ENCODE measurements at regions not wholly inside any gene's neighbourhood (a gene's known extent, or its start where the extent isn't known, plus 50 kb on each side); places are given as distances from the start of the nearest gene placed in this dataset.
"Not testable (repeated sequence)": the region's sequence is repeated elsewhere in the genome, so short reads cannot be mapped to it uniquely, and the experiment has no call there.

DNA sequence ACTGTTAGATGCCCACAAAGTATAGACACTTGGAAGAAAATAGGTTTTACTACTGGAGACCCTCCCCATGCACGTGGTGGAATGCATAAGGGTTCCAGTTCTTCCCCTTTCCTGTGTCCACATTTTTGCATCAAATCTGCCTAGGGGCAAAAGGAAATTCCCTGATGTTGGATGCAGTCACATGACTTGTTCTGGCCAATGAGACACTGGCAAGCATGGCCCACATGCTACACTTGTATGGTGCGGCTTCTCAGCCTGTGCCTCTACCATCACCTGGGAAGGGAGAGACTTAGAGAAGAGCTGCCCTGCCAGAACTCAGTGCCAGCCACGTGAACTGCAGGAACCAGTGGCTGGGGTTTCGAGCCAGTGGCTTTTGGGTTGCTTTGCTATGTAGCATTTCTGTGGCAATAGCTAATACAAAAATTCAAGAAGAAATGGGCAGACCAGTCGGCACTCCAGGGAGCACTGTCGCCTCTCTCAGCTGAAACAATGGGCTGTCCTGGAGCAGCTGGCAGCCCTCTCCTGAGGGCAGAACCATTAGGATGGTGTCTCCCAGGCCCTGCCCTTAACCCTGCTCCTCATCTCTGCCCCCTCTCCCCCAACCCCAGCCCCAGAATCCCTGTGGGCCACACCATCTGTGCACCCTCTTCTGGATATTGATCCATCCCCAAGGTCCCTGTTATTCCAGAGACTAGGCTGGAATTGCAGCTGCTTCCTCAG lies 634.0 kb downstream of the UQCRFS1 start:
- H3K4me3 ChIP-seq (ENCODE audit: low read depth, low read length) = no peak overlapping the region

DNA sequence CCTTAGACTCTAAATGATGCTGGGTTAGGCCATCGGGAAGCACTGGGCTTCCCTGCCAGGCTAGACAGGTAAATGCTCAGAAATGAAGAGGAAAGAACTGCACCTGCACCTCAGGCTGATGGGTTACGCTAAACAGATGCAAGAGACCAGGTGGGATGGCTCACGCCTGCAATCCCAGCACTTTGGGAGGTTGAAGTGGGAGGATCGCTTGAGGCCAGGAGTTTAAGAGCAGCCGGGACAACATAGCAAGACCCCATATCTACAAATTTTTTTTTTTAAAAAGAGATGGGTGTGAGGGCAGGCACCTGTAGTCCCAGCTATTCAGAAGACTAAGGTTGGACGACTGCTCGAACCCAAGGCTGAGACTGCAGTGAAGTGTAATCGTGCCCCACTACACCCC lies 634.7 kb downstream of the UQCRFS1 start:
- H3K4me3 ChIP-seq (ENCODE audit: low read depth, low read length) = no peak overlapping the region

DNA sequence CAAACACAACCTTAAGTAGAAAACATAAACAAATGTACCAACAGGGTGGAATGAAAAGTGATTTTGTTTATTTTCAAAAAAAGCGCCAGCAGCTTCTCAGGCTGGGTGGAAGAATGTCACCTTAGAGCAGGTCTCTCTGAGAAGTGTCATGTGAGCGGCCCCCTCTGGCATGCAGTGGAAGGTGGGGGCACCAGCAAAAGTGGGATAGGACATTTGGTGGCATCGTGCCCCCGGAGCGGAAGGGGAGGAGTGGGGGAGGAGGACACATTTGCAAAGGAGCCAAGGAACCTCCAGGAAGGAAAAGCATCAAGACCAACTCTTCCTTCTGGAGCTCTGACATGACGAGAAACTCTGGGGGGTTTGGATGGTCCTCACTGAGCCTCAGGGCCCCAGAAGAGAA lies 635.3 kb downstream of the UQCRFS1 start:
- H3K4me3 ChIP-seq (ENCODE audit: low read depth, low read length) = no peak overlapping the region

DNA sequence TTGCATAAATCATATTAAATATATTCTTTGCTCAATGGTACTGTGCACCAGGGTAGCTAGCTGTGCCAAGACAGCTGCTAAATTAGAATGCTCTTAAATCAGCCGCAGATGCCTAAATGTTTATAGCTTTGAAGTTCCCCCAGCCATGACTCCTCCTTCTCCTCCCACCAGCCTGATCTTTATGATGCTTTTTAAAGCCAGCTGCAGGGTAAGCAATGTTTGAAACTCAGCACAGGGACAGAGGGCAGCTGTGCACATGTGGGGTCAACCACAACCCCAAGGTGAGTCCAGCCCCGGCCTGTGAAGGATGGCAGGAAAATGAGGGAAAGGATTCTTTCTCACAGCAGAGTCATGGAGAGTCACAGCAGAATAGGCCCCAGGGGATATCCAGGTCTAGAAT lies 635.7 kb downstream of the UQCRFS1 start:
- no peak overlapping the region for H3K4me3 ChIP-seq (ENCODE audit: low read depth, low read length)

DNA sequence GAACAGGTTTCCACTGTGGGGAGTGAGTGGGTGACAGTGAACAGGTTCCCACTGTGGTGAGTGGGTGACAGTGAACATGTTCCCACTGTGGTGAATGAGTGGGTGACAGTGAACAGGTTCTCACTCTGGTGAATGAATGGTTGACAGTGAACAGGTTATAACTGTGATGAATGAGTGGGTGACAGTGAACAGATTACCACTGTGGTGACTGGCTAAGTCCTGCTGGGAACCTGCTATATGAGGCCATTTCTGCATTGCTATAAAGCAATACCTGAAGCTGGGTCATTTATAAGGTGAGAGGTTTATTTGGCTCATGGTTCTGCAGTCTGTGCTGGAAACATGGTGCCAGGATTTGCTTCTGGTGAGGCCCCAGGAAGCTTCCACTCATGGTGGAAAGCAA lies 637.1 kb downstream of the UQCRFS1 start:
- H3K4me3 ChIP-seq (ENCODE audit: low read depth, low read length) = no peak overlapping the region

GRCh38 chr19:28575312-28575711 lies 637.6 kb downstream of the UQCRFS1 start:
- not testable (repeated sequence) for H3K4me3 ChIP-seq (ENCODE audit: low read depth, low read length)

GRCh38 chr19:28574212-28574611 lies 638.7 kb downstream of the UQCRFS1 start:
- no peak overlapping the region for H3K4me3 ChIP-seq (ENCODE audit: low read depth, low read length)

GRCh38 chr19:28569132-28570131 lies 643.5 kb downstream of the UQCRFS1 start:
- no peak overlapping the region for H3K4me3 ChIP-seq (ENCODE audit: low read depth, low read length)

DNA sequence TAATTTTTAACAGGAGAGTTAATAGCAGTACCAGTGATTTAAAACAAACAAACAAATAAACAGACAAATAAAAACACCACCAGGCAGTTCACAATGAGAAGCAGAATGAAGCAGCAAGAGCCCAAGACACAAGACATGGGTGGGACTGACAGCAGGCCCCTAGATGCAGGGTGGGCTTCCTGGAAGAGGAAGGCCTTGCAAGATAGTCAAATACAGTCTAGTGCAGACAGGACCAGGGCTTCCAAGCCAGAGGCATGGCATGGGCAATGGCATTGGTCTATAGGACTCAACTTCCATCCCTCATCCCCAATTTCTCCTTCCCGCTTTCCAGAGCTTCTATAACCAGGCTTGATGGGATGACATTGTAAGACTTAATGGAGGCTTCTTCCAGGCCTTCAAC lies 645.1 kb downstream of the UQCRFS1 start:
- no peak overlapping the region for H3K4me3 ChIP-seq (ENCODE audit: low read depth, low read length)

DNA sequence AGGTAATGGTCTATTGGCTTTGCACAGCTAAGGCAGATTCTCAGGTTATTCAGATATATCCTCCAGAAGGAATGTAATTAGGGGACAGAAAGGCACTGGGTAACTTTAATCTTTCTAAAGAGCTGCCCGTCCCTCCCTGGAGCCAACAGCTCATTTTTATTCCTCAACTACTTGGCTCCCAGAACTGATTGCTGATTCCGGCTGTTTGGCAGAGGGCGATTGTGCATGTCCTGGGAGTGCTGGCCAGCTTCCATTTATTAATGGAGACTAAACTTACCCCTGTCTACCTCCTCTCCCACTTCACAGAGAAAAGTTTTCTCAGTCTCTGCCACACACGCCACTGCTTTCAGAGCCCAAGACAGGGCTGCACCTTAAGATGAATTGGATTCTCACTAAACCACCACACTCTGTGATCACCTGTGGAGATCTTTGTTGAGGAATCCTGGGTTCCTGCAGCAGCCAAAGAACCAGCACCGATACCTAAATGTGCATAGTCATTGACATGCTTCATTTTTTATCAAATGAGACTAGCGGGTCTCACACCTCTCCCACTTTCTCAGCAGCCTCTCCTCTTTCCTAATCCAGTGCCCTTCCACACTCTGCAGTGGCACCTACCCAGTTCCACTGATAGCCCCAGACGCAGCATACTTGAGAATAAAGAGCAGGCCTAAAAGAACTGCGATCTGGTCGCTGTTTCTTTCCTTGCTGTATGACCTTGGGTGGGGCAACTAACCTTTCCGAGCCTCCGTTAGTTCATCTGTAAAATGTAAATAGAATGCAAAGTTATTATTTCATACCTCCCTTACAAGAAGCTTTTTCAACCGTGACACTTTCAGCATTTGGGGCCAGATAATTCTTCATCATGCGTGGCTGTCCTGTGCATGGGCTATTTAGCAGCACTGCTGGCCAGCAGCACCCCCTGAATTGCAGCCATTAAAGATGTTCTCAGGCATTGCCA lies 648.7 kb downstream of the UQCRFS1 start:
- H3K4me3 ChIP-seq (ENCODE audit: low read depth, low read length) = no peak overlapping the region

- H3K4me3 ChIP-seq (ENCODE audit: low read depth, low read length) = no peak overlapping the region
Measured at GRCh38 chr19:28560786-28561185, 652.2 kb downstream of the UQCRFS1 start.

GRCh38 chr19:28558783-28559182 lies 654.2 kb downstream of the UQCRFS1 start:
- no peak overlapping the region for H3K4me3 ChIP-seq (ENCODE audit: low read depth, low read length)

- H3K4me3 ChIP-seq (ENCODE audit: low read depth, low read length) = no peak overlapping the region
Measured at GRCh38 chr19:28556371-28556770, 656.6 kb downstream of the UQCRFS1 start.

GRCh38 chr19:28555317-28555716 lies 657.6 kb downstream of the UQCRFS1 start:
- H3K4me3 ChIP-seq (ENCODE audit: low read depth, low read length) = no peak overlapping the region

- no peak overlapping the region for H3K4me3 ChIP-seq (ENCODE audit: low read depth, low read length)
Measured at GRCh38 chr19:28554321-28555091, 658.4 kb downstream of the UQCRFS1 start.

DNA sequence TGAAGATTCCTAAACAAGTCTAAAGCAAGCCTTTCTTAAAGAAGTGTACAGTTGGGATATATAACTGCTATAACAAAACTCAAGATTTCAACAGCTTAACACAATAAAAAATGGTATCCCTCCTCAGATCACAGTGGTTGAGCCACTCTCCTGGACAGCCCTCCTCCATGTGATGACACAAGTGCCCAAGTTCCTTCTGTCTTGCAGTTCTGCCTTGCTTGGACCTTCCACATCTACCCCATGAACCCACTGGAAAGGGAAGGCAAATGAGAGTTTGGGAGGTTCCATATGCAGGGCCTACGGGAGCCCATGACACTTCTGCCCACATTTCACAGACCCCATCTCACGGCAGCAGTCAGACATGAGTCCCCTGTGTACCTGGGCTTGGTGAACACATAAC lies 659.2 kb downstream of the UQCRFS1 start:
- no peak overlapping the region for H3K4me3 ChIP-seq (ENCODE audit: low read depth, low read length)

DNA sequence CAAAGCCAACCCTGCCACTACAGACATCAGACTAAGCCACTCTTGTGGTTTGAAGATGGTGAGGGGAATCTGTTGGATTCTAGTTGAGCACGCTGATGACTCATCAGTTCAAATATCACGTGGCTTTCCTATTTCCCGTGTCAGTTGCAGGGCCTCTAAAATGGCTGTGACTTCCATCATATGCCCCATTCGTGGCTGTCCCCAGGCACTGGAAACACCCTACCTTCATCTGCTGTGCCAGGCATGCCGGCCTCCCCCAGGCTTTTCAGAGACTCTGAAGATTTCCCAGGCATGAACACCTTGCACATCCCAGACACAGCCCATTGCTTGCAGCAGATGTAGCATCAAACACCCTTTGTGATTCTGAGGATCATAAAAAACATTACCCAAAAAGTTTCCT lies 659.9 kb downstream of the UQCRFS1 start:
- no peak overlapping the region for H3K4me3 ChIP-seq (ENCODE audit: low read depth, low read length)

- H3K4me3 ChIP-seq (ENCODE audit: low read depth, low read length) = no peak overlapping the region
Measured at GRCh38 chr19:28549680-28550277, 663.2 kb downstream of the UQCRFS1 start.

DNA sequence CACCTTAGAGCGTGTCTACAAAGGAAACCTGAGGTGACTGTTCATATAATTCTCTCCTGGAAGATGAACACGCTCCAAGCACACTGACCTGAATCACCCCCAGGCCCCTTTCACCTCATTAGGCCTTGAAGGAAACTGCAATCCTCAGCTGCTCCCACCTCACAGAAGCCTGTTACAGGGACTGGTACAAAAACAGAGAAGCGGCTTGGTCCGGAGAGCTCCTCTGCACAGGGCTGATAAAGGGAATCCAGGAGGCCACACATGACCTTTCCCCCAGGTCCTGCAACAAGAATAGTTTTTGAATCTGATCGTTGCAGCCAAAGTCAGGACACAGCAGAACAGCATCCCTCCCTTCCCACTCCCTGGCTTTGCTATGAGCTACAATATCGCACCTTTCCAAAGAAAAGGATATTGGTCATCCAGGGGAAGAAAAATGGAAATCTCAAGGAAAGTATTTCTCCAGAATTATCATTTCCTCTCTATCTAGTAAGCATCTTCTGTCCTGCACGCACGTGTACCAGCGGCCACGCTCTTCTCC lies 666.7 kb downstream of the UQCRFS1 start:
- no peak overlapping the region for H3K4me3 ChIP-seq (ENCODE audit: low read depth, low read length)
